C1 segment of cervical spinal cord (tissue), 14 donors: ENCODE measurements at regions not wholly inside any gene's neighbourhood (a gene's known extent, or its start where the extent isn't known, plus 50 kb on each side); places are given as distances from the start of the nearest gene placed in this dataset.
"Not testable (repeated sequence)": the region's sequence is repeated elsewhere in the genome, so short reads cannot be mapped to it uniquely, and the experiment has no call there.

Source experiments
- DNase-seq, 14 donors: peaks; one replicate each; lab custom pipeline; 2025; lab: John Stamatoyannopoulos, UW

DNA sequence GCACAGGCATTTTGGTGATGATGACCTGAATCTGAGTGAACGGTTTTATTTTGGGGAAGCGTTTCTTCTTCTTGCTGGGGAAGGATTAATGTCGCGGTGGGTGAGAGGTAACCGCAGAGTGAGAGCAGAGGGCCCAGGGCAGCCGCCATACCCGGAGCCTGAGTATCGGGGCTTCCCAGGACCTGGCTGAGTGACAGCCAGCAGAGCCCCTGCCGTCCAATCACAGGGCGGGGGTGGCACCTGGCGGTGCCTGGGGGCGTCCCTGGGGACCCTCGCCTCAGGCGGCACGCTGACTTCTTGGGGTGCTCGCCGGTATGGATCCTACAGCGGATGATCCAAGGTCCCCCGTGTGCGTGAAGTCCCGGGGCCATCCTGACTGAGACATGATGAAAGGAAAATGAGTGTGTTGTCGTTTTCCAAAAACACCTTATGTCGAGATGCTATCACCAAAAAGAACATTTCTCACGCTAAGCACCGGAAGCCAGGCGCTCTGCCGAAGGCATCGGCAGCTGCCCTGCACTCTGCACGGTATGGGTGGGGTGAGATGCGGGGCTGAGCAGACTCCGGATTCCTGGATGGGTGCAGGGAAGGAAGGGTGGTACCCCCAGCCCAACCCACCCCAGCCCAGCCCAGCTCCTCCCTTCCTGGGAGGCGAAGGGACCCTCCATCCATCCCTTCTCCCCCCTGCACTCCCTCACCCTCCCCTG, 227.9 kb upstream of the SHH start:
- no peak for DNase-seq

DNA sequence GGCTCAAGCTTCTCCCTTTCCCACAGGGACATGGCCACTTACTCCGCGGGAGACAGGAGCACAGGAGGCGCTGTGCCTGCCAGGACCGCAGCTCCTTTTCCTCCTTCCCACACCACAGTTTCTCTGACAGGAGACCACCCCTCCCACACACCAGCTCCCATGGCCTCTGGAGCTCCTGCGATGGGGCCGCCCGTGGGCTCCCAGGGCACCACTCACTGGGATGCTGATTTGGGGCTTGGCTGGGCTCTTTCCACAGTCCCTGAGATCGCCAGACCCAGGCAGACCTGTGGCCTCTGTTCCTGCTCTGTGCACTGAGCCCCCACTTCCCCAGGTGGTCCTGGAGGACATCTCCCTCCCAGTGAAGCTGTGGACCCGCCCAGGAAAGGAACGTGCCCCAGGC, 226.9 kb upstream of the SHH start:
- no peak for DNase-seq

DNA sequence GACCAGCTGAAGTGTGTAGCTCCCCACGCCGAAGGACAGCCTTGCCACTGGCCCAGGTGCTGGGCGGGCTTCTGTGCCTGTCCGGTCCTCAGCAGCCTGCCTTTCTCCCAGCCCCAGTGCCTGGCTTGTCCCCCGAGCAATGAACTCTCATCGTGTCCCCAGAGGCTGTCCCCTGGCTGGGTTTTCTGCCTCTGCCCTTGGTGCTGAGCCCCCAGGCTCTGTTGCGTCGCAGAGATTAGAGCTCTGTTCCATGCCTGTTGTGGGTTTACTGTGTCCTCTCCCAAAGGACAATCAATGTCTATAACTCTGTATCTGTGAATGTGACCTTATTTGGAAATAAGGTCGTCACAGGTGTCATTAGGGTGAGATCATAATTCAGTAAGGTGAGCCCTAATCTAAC, 226.1 kb upstream of the SHH start:
- no peak for DNase-seq

DNA sequence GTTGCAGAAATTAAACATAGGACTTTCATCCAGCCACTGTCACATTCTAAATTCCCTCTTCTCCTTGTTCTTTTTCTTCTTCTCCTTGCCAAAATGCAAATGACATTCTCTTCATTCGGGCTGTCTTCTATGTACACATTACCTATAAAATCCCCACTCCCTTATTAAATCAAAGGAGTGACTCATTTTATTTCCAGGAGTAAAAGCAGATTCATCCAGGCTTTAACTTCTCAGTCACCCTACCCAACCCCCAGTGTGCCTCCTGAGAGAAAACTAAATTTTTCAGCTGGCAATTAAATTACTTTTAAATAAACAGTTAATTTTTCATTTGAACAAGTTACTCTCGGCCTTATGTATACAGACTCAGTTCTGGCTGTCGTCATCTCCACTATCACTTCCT, 223.9 kb upstream of the SHH start:
- DNase-seq = no peak

DNA sequence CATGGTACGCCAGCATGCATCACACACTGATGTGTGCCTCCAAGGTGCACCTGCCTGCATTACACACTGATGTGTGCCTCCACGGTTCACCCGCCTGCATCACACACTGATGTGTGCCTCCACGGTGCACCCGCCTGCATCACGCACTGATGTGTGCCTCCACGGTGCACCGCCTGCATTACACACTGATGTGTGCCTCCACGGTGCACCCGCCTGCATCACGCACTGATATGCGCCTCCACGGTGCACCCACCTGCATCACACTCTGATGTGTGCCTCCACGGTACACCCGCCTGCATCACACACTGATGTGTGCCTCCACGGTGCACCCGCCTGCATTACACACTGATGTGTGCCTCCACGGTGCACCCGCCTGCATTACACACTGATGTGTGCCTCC, 223.1 kb upstream of the SHH start:
- DNase-seq = not testable (repeated sequence)

DNA sequence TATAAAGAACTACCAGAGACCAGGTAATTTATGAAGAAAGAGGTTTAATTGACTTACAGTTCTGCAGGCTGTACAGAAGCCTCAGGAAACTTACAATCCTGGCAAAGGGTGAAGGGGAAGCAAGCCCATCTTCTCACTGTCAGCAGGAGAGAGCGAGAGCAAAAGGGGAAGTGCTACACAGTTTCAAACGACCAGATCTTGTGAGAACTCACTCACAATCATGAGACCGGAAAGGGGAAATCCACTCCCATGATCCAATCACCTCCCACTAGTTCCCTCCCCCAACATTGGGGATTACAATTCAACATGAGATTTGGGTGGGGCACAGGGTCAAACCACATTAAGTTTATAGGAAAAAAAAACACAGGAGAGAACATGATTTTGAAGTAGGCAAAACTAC, 222.1 kb upstream of the SHH start:
- DNase-seq = no peak

DNA sequence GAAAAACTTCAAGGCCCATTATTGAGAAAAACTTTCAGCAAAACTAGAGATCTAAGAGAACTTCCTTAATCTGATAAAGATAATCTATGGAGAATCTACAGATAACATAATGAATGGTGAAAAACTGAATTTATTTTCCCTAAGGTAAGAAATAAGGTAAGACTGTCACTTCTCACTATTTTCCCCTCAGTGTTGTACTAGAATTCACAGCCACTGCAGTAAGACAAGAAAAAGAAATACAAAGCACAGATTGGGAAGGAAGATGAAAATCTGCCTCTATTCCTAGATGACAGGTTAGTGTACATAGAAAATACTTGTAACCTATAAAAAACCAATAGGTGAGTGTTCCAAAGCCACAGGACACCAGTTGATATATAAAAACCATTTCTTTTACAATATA, 220.7 kb upstream of the SHH start:
- DNase-seq = no peak

DNA sequence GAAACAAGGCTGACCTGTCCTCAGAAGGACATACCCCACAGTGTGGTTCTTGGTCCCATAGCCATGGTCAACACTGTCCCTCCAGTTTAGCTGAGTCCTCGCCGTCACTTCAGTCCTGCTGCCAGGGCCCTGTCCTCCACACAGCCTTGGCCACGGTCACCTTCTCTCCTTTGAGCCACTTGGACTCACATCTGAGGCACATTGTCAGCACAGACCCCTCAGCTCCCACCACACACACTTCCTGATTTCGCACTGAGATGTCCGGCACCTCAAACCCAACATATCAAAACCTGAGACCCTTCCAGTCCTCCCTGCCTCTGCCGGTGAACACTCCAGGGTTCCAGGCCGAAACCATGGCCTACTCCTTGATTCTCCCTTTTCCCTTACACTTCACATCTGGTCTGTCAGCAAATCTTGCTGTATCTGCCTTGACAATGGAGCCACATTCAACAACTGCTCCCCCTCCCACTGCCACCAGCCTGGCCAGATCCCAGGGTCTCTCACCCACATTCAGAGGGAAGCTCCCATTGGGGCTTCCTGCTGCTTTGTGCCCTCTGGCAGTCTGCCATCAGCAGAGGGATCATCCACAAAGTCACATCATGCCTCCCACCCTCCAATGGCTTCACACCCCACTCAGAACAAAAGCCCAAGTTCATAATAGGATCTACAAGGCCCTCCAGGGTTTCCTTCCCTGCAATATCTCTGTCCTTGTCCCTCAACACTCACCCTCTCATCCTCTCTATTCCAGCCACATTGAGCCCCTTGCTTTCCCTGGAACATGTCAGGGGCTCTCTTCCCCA, 219.6 kb upstream of the SHH start:
- DNase-seq = no peak

DNA sequence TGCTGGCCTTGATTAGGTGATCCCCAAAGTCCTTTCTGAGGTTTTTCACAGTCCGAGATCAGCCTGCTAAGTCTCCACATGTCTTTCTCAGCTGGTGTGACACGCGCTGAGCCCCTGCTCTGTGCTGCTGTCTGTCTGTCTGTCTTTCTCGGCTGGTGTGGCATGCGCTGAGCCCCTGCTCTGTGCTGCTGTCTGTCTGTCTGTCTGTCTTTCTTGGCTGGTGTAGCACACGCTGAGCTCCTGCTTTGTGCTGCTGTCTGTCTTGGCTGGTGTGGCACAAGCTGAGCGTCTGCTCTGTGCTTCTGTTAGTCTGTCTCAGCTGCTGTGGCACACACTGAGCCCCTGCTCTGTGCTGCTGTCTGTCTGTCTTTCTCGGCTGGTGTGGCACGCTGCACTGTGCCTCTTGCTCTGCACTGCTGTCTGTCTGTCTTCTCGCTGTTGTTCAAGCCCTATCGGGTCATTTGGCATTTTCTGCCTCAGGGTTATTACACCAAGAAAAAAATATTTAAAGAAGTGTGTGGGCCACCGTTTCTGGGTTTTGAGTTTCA, 217.3 kb upstream of the SHH start:
- no peak for DNase-seq

DNA sequence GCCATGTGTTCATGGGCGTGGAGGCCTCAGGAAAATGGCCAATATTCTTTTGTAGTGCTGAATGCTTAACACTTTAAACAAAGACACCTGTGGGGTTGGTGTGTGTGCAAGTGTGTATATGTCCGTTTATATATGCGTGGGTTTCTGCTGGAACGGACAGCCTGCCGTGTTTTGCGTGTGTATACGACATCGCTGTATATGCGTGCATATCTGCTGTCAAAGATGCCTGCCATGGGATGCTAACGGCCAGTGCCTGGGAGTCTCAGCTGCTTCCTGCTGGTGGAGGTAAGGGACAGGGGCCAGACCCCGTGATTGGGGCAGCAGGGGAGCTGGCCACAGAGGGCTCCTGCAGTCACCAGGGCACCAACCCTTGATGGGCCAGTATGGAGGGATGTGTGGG, 216.3 kb upstream of the SHH start:
- DNase-seq = no peak

DNA sequence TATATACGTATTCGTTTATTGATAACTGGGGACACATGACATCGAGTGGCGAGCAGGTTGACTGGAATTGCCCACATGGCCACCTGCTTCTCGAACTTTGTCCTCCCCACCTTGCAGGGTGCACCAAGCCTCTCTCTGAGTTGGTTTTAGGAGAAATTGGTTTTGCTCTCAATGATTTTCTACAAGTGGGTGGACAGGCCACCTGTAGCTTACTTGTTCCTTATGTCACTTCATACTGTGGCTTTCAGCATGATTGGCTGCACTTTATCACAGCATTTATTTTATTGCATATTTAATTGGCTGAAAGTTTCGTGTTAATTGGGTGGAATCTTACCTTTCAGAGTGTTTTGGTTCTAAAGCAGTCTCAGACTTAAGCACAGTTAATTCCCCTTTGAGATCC, 215.6 kb upstream of the SHH start:
- DNase-seq = no peak

DNA sequence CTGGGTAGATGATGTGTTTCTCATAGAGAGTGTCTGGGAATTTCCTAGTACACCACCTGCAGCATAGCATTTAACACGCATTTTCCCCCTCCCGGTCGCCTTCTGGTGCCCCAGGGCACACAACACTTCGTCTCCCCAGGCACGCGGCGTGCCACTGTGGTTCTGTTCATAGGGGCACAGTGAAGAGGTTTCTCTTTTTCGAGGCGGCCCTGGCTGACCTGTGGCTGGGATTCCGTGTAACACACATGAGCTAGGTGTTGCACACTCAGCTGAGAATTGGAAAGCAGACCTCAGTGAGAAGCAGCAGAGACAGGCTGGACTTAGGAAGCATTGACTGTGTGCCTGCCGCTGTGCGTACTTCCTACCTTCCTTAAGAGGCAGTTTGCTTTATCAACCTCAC, 214.3 kb upstream of the SHH start:
- DNase-seq = no peak

DNA sequence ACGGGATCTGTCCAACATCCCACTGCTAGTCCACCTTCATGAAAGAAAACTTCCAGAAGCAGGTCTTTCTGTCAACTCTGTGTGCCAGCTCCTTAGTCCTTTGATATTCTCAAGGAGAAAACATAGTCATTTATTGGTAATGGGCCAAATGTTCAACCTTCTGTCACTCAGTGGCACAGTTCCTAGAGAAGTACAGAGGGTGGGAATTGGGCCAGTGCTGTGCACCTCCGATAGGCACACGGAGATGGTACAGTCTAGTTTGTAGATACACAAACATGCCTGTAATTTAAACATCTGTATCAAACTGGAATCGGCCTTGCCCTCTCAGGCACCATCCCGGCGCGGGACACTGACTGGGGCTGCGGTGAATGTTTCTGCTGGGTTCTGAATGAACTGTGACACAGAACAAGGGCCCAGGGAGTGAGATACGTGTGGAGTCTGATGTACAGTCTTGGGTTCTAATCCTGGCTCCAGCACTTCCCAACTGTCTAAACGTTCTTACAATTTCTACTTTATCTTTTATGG, 213.9 kb upstream of the SHH start:
- no peak for DNase-seq

DNA sequence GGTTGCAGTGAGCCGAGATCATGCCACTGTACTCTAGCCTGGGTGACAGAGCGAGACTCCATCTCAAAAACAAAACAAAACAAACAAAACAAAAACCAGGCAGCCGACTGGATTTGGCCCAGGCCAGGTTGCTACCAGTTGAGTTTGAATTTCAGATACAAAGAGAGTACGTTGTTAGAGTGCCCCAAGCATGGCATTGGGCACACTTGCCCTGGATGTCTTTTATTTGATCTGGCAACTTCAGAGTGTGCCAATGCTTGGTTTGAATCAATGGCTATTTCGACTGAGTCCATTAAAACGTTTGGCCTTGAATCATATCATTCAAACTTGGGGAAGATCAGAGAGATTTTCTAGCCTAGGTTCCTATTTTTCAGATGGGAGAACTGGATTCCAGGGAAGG, 213.4 kb upstream of the SHH start:
- no peak for DNase-seq

DNA sequence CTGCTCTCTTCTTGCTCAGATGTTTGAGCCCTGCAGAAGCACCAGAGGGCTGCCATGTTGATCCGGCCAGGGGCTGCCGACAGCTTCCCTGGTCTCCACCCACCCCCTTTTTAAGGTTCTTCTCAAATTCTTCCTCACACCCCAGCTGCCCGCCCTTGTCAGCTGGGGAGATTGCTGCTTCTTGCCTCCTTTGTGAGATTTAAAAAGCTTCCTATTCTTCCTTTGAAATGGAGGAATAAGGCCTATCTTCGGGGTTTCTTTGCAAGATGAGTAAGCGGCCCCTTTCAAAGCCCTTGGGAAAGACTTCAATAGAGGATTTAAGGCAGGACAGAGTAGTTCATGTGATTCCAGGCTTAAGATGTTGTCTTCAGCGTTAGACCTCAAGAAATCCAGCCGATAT, 211.9 kb upstream of the SHH start:
- no peak for DNase-seq

DNA sequence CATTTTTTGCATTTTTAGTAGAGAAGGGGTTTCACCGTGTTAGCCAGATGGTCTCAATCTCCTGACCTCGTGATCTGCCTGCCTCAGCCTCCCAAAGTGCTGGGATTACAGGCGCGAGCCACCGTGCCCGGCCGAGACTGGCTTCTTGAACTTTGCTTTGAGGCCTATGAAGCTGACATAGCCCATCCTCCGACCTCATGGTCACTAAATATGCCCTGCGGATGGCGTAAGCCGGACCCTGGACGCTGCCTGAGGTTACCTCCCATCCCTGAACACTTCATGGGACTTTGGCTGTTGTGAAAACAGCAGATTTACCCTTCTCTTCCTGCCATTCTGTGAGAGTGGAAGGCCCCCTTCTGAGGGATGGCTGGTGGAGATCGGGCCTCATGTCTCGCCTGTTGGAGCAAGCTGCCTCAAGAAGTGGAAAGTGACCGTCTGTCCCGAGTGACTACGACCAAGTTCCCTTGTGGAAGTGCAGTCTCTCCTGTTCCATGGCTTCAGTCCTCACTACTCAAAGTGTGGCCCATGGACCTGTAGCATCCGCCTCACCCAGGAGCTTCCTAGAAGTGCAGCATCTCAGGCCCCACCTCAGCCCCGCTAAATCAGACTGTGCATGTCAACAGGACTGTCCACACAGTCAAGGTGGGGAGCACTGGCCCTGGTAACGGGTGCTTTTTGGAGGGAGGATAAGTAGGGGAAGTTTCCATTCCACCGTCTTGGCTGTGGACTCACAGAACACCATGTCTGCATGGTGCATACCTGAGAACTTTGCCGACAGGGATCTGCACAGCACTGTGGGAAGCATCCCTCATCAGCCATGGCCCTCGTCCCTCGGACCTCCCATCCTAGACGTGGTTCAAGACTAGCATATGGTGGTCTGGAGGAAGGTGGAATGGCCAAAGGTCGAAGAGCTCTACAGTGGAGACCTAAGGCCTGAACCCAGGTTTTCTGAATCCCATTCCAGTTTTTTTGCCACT, 210.5 kb upstream of the SHH start:
- no peak for DNase-seq

DNA sequence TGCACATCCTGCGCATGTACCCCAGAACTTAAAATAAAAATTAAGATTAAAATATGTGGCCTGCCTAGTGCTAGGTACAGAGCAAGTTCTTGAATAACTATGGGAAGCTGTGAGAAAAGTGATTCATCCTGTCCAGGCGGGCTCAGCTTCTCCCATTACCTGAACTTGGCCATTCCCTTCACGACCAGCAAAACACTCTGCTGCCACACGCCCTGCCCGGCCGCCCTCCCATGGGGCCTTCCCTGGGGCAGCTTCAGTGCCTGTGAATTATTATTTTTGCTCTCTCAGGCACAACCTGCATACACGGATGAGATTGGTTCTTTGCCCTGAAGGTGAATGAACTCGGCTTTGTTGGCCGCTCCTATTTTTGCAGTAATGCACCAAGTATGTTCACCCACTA, 209.2 kb upstream of the SHH start:
- DNase-seq = no peak

DNA sequence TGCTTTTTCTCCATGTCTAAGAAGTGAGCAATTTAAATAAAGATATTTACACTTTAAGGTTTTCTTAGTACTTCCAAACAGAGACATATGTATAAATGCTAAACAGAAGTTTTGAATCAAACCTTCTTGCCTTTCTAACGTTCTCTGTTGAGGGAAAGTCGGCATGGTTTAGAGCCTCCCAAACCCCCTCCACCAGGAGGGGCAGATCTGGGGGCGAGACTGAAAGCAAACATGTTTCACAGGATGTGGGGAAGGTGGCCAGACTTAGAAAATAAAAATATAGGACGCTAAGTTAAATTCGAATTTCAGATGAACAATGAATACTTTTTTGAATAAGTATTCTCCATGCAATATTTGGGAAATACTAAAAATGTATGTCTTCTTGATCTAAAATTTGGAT, 208.3 kb upstream of the SHH start:
- DNase-seq = no peak

DNA sequence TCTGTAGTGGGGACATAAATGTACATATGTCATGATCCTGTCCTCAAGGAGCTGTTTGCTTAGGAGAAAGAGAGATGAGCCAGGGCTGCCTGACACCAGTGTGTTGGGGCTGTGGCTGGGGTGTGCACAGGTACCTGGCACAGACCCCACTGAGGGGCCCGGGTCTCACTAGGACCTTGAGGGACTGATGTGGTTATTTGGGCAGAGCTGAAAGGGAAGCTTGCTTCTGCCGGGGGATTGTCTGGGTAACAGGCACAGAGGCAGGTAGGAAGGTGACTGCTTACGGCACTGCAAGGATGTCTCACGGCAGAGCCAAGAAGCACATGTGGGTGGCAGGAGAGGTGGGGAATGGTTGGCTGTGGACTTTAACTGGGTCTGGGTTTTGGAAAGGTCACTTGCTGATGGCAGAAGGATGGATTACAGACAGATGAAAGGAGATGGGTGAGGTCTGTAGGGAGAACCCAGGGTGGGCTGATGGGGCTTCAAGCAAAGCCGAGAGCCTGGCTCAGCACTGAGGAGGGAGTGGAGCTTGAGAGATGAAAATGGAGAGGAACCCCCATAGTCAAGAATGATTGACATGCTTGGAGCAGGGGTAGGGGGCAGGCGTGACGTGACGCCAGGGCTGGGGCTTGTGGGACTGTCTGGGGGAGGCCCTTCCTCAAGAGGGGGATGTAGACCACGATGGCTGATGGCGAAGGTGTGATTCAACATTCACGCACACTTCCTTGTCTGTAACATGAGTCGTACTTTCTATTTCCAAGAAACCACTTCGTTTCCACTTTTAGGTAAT, 207.7 kb upstream of the SHH start:
- DNase-seq = no peak

DNA sequence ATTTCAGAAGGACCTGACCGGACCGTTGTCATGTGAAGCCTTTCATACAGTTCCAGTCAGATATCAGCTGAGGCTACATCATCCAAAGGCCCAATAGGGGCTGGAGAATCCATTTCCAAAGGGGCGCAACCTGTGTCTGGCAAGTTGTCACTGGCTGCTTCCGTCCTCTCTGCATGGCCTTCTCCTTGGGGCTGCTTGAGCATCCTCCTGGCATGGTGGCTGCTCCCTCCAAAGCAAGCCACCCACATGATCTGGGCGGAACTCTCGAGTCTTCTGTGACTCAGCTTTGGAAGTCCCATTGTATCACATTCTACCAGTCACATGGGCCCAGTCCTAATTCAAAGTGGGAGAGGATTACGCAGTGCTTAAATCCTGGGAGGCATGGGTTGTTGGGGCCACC, 207.0 kb upstream of the SHH start:
- no peak for DNase-seq
